Trophoblast cell (in vitro differentiated cells and primary cell): ENCODE measurements at regions not wholly inside any gene's neighbourhood (a gene's known extent, or its start where the extent isn't known, plus 50 kb on each side); places are given as distances from the start of the nearest gene placed in this dataset.
A peak's percentile ranks its signal among the peaks of the same experiment; 100 is the strongest.
"Not testable (repeated sequence)": the region's sequence is repeated elsewhere in the genome, so short reads cannot be mapped to it uniquely, and the experiment has no call there.

Experiments
- DNase-seq, 2 donors: peaks; one replicate each; pipeline ENCODE4 v3.0.0-alpha.2; 2016
- H2AFZ ChIP-seq: 2 replicates; pipeline ENCODE4 v1.6.1; 2013; ENCODE audit warnings: low read length, moderate library complexity, mild to moderate bottlenecking; ENCODE audit not compliant: insufficient read depth, poor library complexity
- H2AK5ac ChIP-seq: 2 replicates; pipeline ENCODE4 v1.6.1; 2013; ENCODE audit warnings: mild to moderate bottlenecking, low read length
- H2BK120ac ChIP-seq: 2 replicates; pipeline ENCODE4 v1.6.1; 2013; ENCODE audit warnings: low read length, mild to moderate bottlenecking, moderate library complexity; ENCODE audit not compliant: insufficient read depth, poor library complexity
- H2BK12ac ChIP-seq: 2 replicates; pipeline ENCODE4 v1.6.1; 2013; ENCODE audit warnings: mild to moderate bottlenecking, low read length, moderate library complexity
- H2BK5ac ChIP-seq: 2 replicates; pipeline ENCODE4 v1.6.1; 2013; ENCODE audit warnings: low read length, low read depth, moderate library complexity, mild to moderate bottlenecking; ENCODE audit not compliant: poor library complexity
- H3K14ac ChIP-seq: 2 replicates; pipeline ENCODE4 v1.6.1; 2013; ENCODE audit warnings: mild to moderate bottlenecking, low read length
- H3K18ac ChIP-seq: 2 replicates; pipeline ENCODE4 v1.6.1; 2013; ENCODE audit warnings: mild to moderate bottlenecking, low read length
- H3K23ac ChIP-seq: 2 replicates; pipeline ENCODE4 v1.6.1; 2013; ENCODE audit warnings: low read length
- H3K27ac ChIP-seq: 2 replicates; pipeline ENCODE4 v1.5.1; 2013; ENCODE audit warnings: low read depth, mild to moderate bottlenecking, inconsistent platforms, low read length, moderate library complexity
- H3K27me3 ChIP-seq: 2 replicates; pipeline ENCODE4 v1.6.1; 2013; ENCODE audit warnings: inconsistent platforms, mild to moderate bottlenecking, low read length, moderate library complexity; ENCODE audit not compliant: insufficient read depth
- H3K36me3 ChIP-seq, 2 experiments: 1 replicate in 1 of 2; 2 replicates in 1 of 2; pipeline ENCODE4 v1.6.1; 2013; ENCODE audit warnings: low read length in 2 of 2, mild to moderate bottlenecking in 2 of 2, moderate library complexity in 1 of 2; ENCODE audit not compliant: insufficient read depth in 2 of 2, control insufficient read depth in 1 of 2
- H3K4ac ChIP-seq: 2 replicates; pipeline ENCODE4 v1.6.1; 2013; ENCODE audit warnings: low read depth, mild to moderate bottlenecking, low read length, moderate library complexity
- H3K4me1 ChIP-seq, 2 experiments: 1 replicate in 1 of 2; 2 replicates in 1 of 2; pipeline ENCODE4 v1.6.1; 2013; ENCODE audit warnings: low read length in 2 of 2, mild to moderate bottlenecking in 2 of 2, moderate library complexity in 1 of 2; ENCODE audit not compliant: insufficient read depth in 2 of 2, control insufficient read depth in 1 of 2
- H3K4me2 ChIP-seq: 2 replicates; pipeline ENCODE4 v1.6.1; 2013; ENCODE audit warnings: inconsistent platforms, mild to moderate bottlenecking, low read length, moderate library complexity
- H3K4me3 ChIP-seq: 2 replicates; pipeline ENCODE4 v1.5.1; 2013; ENCODE audit warnings: mild to moderate bottlenecking, low read depth, low read length, inconsistent platforms
- H3K79me1 ChIP-seq: one replicate; pipeline ENCODE4 v1.6.1; 2013; ENCODE audit warnings: low read length
- H3K79me2 ChIP-seq: 2 replicates; pipeline ENCODE4 v1.6.1; 2013; ENCODE audit warnings: low read length, mild to moderate bottlenecking; ENCODE audit not compliant: control insufficient read depth, insufficient read depth, poor library complexity
- H3K9ac ChIP-seq: 2 replicates; pipeline ENCODE4 v1.6.1; 2013; ENCODE audit warnings: mild to moderate bottlenecking, low read length
- H3K9me3 ChIP-seq: 2 replicates; pipeline ENCODE4 v1.6.1; 2013; ENCODE audit warnings: low read depth, mild to moderate bottlenecking, control low read depth, inconsistent platforms, low read length; ENCODE audit not compliant: insufficient read depth
- H4K12ac ChIP-seq: 2 replicates; pipeline ENCODE4 v1.6.1; 2013; ENCODE audit warnings: low read depth, mild to moderate bottlenecking, low read length, moderate library complexity
- H4K8ac ChIP-seq: 2 replicates; pipeline ENCODE4 v1.6.1; 2013; ENCODE audit warnings: low read depth, mild to moderate bottlenecking, low read length, moderate library complexity
- H4K91ac ChIP-seq: one replicate; pipeline ENCODE4 v1.6.1; 2013; ENCODE audit warnings: low read depth, mild to moderate bottlenecking, low read length, moderate library complexity
- WGBS: extraction: QIAGEN DNeasy Blood & Tissue Kit; methylation state at CpG from one replicate; pipeline ENCODE4 v1.1.7; 2013; ENCODE audit warnings: missing lambda C conversion rate; ENCODE audit not compliant: insufficient read length, insufficient coverage; ENCODE audit errors: extremely low coverage; 5-methylcytosine and 5-hydroxymethylcytosine counted together

- H3K36me3 ChIP-seq, H3K27me3 ChIP-seq, H4K91ac ChIP-seq, H3K9me3 ChIP-seq, H4K12ac ChIP-seq, H3K79me1 ChIP-seq, H3K4me1 ChIP-seq, H3K4me3 ChIP-seq, H2BK120ac ChIP-seq, H2BK12ac ChIP-seq, H2AFZ ChIP-seq, H4K8ac ChIP-seq, H3K14ac ChIP-seq, H3K4ac ChIP-seq, H3K4me2 ChIP-seq, H3K27ac ChIP-seq, H3K18ac ChIP-seq, H2BK5ac ChIP-seq, H3K23ac ChIP-seq, DNase-seq, H2AK5ac ChIP-seq, H3K79me2 ChIP-seq, H3K9ac ChIP-seq: not testable (repeated sequence)
- WGBS, result no CpG with 5 or more reads among the region's 7 CpGs
Measured at GRCh38 chr11:22435582-22435981, 97.4 kb downstream of the SLC17A6 start.

- H4K12ac ChIP-seq, result no peak overlapping the region
- H2BK12ac ChIP-seq, result no peak overlapping the region
- no peak overlapping the region for H4K8ac ChIP-seq
- H3K14ac ChIP-seq, result no peak overlapping the region
- H3K23ac ChIP-seq, result no peak overlapping the region
- no peak overlapping the region for H4K91ac ChIP-seq
- H3K4me1 ChIP-seq, result no peaks in the 10 kb centered on the region
- H2BK5ac ChIP-seq, result no peak overlapping the region
- no peaks in the 10 kb centered on the region for H3K79me2 ChIP-seq
- H2AFZ ChIP-seq, result no peak overlapping the region
- H3K4me2 ChIP-seq, result no peak overlapping the region
- H3K4me3 ChIP-seq, result no peak overlapping the region
- H3K4ac ChIP-seq, result no peak overlapping the region
- H3K79me1 ChIP-seq, result no peaks in the 10 kb centered on the region
- no peak overlapping the region for H2AK5ac ChIP-seq
- H3K9me3 ChIP-seq, result no peaks in the 10 kb centered on the region
- WGBS, result no CpG with 5 or more reads among the region's 5 CpGs
- H3K27ac ChIP-seq, result no peak overlapping the region
- no peak overlapping the region for H3K18ac ChIP-seq
- no peaks in the 10 kb centered on the region for H3K36me3 ChIP-seq
- H3K27me3 ChIP-seq, result no peaks in the 10 kb centered on the region
- H3K9ac ChIP-seq, result no peak overlapping the region
- DNase-seq, result no peak
- no peak overlapping the region for H2BK120ac ChIP-seq
Measured at GRCh38 chr11:22433517-22433916, 95.3 kb downstream of the SLC17A6 start.

DNA sequence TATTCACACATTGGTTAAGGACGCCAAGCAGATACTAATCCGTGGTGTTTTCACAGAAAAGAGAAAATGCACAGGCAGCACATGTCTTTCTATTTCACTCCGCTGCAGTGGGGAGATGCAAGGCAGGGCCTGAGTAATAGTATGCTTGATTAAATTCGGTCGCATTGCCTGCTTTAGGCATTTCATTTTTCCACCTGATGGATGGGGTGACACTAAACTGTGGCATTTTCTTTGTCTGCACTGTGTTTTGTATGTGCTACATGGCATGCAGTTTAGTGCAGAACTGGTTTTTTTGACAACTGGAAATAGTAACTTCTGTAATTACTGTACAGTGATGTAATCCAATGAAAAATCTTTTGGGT is 94.9 kb downstream of the SLC17A6 start:
- no peak for DNase-seq
- H3K23ac ChIP-seq, result no peak overlapping the region
- H3K27ac ChIP-seq, result no peak overlapping the region
- H4K91ac ChIP-seq, result no peak overlapping the region
- H3K4ac ChIP-seq, result no peak overlapping the region
- no peak overlapping the region for H2BK12ac ChIP-seq
- H3K4me1 ChIP-seq, result no peaks in the 10 kb centered on the region
- WGBS, result no CpG with 5 or more reads among the region's 5 CpGs
- no peak overlapping the region for H3K4me3 ChIP-seq
- H3K14ac ChIP-seq, result no peak overlapping the region
- no peaks in the 10 kb centered on the region for H3K9me3 ChIP-seq
- H4K12ac ChIP-seq, result no peak overlapping the region
- no peak overlapping the region for H2BK5ac ChIP-seq
- H3K79me1 ChIP-seq, result no peaks in the 10 kb centered on the region
- no peak overlapping the region for H2BK120ac ChIP-seq
- no peaks in the 10 kb centered on the region for H3K36me3 ChIP-seq
- no peak overlapping the region for H4K8ac ChIP-seq
- no peak overlapping the region for H2AFZ ChIP-seq
- peak overlapping the region; percentile 17 for H3K4me2 ChIP-seq
- no peaks in the 10 kb centered on the region for H3K79me2 ChIP-seq
- H3K18ac ChIP-seq, result no peak overlapping the region
- H3K27me3 ChIP-seq, result no peaks in the 10 kb centered on the region
- H2AK5ac ChIP-seq, result no peak overlapping the region
- no peak overlapping the region for H3K9ac ChIP-seq

DNA sequence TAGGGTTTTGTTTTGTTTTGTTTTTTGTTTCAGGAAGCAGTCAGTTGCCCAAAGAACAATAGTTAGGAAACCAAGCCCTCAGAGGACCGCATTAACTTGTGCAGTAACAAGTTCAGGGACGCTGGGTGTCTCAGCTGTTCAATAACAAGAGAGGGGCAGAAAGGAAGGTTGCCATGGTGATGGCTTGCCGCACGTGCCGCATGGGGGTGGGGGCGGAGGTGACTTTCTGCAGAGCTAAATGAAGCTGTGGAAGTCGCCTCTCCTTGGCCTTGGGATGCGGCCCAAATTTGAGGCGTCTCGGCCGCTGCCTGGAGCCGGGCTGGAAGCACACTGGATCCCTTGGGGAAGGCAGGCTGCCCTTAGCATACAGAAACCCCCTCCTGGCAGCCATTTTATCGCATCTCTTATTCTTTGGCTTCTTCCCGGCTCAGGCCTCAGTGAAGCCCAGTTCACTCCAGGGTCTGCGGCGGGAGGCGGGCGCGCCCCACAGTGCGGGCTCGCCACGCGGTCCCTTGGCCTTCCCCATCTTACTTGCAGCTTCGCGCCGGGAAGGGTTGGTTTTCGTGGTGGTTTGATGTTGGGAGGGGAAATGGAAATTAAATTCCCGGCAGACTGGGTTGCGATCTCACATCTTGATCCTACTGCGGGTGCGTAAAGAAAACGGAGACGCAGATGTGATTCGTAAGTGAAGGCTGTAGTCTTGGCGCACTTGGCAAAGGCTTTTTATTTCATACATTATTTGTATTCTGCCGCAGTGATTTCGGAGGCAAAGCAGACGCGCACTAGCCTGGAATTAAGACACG is 94.3 kb downstream of the SLC17A6 start:
- no peak overlapping the region for H3K27ac ChIP-seq
- H2BK120ac ChIP-seq, result no peak overlapping the region
- H2AK5ac ChIP-seq, result no peak overlapping the region
- no peaks in the 10 kb centered on the region for H3K36me3 ChIP-seq
- H3K18ac ChIP-seq, result no peak overlapping the region
- H3K14ac ChIP-seq, result no peak overlapping the region
- no peak overlapping the region for H2AFZ ChIP-seq
- H3K23ac ChIP-seq, result no peak overlapping the region
- no peaks in the 10 kb centered on the region for H3K4me1 ChIP-seq
- no peaks in the 10 kb centered on the region for H3K79me2 ChIP-seq
- H2BK5ac ChIP-seq, result no peak overlapping the region
- no peak overlapping the region for H4K91ac ChIP-seq
- no CpG with 5 or more reads among the region's 40 CpGs for WGBS
- DNase-seq, result no peak
- H4K12ac ChIP-seq, result no peak overlapping the region
- no peaks in the 10 kb centered on the region for H3K79me1 ChIP-seq
- no peak overlapping the region for H3K9ac ChIP-seq
- H3K27me3 ChIP-seq, result no peaks in the 10 kb centered on the region
- no peak overlapping the region for H2BK12ac ChIP-seq
- H3K4me2 ChIP-seq, result peak overlapping the region; percentile 17
- no peaks in the 10 kb centered on the region for H3K9me3 ChIP-seq
- no peak overlapping the region for H3K4me3 ChIP-seq
- H3K4ac ChIP-seq, result no peak overlapping the region
- H4K8ac ChIP-seq, result no peak overlapping the region
